ENCODE measurements at regions not wholly inside any gene's neighbourhood (a gene's known extent, or its start where the extent isn't known, plus 50 kb on each side); places are given as distances from the start of the nearest gene placed in this dataset.
"Not testable (repeated sequence)": the region's sequence is repeated elsewhere in the genome, so short reads cannot be mapped to it uniquely, and the experiment has no call there.

DNA sequence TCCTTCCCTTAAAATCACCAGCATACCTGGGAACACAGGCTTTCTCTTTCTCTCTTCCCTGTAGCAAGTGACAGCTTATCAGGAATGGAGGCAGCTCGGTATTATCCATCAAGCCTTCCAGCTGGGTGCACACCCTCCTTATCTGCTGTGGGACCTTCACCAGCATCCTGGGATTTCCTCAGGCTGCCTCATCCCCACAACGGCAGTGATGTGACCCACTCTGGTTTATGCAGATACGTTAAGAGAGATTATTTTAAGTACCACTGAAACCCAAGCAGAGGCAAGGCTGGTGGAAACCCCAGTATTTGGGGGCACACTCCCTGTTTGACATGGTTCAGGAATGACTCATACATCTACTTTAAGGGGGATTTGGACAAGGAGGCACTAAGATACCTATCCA is 192.1 kb downstream of the TM9SF2 start:
- no peak for DNase-seq

- DNase-seq, result no peak
Observed at GRCh38 chr13:99692854-99693253, 191.6 kb downstream of the TM9SF2 start.

GRCh38 chr13:99691552-99691951 is 190.3 kb downstream of the TM9SF2 start:
- no peak for DNase-seq

DNA sequence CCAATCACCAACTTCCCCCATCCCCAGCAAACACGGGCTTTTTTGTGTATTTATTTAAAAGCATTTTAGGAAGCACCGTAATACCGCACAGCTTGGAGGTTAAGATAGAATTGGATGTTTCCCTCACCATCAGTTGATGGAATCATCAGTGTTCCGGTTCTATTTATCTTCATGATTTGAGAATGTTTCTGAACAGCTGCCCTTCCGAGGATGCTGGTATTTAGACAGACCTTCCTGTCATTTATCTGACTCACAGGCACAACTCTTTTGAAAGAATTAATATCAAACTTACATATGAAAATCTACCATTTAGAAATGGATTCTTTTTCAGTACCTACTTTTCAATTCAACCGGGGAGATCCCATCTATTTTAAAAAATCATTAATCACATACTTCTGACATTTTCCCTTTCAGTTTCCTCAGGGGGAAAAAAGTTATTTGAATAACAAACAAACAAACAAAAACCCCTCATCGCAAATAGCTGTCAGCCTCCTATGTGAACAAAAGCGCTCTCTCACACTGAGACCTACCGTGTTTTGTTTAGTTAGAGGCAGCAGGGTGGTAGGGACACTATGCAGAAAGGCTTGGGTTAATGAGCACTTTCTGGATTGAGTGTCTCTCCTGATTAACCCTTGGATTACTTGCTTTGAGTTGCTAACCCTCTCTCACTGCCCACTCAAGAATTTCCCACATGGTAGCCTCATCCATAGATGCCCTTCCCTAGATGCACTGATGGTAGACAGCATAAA is 189.3 kb downstream of the TM9SF2 start:
- DNase-seq, result no peak

GRCh38 chr13:99689955-99690354 is 188.7 kb downstream of the TM9SF2 start:
- no peak for DNase-seq

GRCh38 chr13:99688776-99689175 is 187.5 kb downstream of the TM9SF2 start:
- DNase-seq, result no peak

- DNase-seq, result no peak
Observed at GRCh38 chr13:99687723-99688397, 186.6 kb downstream of the TM9SF2 start.

- DNase-seq, result no peak
Observed at GRCh38 chr13:99686944-99687411, 185.7 kb downstream of the TM9SF2 start.

GRCh38 chr13:99686157-99686572 is 184.9 kb downstream of the TM9SF2 start:
- no peak for DNase-seq

DNA sequence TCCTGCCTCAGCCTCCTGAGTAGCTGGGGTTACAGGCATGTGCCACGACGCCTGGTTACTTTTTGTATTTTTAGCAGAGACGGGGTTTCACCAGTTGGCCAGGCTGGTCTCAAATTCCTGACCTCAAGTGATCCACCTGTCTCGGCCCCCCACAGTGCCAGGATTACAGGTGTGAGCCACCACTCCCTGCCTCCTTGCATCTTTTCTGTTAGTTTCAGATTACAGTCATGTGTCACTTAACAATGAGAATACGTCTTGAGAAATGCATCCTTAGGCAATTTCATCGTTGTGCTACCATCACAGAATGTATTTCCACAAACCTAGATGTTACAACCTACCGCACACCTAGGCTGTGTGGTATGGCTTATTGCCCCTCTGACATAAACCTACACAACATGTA is 180.4 kb downstream of the TM9SF2 start:
- no peak for DNase-seq

- no peak for DNase-seq
Observed at GRCh38 chr13:99677116-99677951, 176.1 kb downstream of the TM9SF2 start.

GRCh38 chr13:99671746-99672145 is 170.5 kb downstream of the TM9SF2 start:
- no peak for DNase-seq

- DNase-seq, result not testable (repeated sequence)
Observed at GRCh38 chr13:99669096-99669495, 167.8 kb downstream of the TM9SF2 start.

GRCh38 chr13:99666146-99666805 is 165.0 kb downstream of the TM9SF2 start:
- DNase-seq, result no peak

GRCh38 chr13:99665711-99666110 is 164.4 kb downstream of the TM9SF2 start:
- no peak for DNase-seq

GRCh38 chr13:99663908-99664307 is 162.6 kb downstream of the TM9SF2 start:
- DNase-seq, result no peak

GRCh38 chr13:99663185-99663825 is 162.0 kb downstream of the TM9SF2 start:
- no peak for DNase-seq

DNA sequence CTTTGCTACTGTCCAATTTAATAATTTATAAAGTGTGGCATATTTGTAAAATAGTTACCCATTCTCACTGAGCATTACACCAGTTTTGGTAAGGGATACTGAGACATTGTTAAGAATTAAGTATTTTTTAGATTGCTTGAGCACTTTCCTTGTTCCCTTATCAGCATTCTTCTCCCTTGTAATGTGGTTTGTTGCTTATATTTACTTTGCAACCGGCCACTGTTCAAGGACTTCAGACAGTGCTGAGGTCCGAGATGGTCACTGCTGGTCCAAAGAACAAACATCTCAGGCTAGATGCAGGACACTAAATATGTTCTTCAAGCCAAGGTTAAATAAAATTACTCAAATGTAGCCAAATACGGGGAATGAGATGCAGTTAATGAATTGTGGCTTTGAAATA is 161.4 kb downstream of the TM9SF2 start:
- no peak for DNase-seq

DNA sequence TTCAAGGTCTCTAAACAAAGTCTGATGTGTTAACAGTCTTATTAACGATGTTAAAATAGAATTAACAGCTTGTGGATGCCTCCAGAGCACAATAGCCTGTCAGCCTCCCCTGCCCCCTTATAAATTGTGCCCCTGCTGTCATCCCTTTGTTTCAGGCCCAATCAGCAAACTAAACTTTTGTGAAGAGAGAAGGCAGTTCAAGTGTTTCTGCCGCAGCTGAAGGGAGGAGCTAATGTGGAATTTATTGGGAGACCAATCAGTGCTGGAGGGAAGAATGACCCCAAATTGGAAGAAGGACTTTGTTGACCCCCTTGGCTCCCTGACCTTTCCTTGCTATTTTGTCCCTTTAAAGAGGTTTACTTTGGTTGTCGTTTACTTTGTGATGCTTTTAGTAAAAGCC is 160.5 kb downstream of the TM9SF2 start:
- DNase-seq, result no peak

DNA sequence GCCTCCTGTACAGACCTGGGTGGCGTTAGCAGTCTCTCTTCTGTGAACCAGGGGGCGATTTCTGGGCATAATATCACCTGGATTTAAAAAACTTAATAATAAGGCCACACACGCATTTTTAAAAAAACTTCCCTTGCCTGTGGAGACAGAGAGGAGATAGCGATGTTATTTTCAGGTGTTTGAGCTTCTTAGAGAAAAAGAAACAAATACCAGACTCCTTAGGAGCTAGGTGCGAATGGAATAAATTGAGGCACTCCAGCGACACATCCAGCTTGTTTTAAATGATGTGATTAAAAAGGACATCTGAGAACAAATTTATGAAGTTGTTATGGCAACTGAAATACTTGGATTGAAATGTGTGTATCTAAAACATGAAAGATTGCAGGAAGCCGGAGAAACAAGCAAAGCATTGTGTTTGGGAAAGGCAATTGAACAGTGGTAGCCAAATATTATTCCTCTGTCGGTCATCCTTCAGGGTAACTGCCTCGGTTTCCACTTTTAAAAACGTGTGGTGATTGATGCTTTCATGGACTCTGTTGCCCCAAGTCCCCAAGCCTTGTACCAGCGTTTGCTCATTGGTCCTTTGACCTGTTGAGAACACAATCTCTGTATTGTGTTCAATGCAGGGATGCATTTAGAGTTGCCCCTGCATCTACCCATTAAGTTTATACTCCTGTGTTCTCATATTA is 158.7 kb downstream of the TM9SF2 start:
- no peak for DNase-seq

DNA sequence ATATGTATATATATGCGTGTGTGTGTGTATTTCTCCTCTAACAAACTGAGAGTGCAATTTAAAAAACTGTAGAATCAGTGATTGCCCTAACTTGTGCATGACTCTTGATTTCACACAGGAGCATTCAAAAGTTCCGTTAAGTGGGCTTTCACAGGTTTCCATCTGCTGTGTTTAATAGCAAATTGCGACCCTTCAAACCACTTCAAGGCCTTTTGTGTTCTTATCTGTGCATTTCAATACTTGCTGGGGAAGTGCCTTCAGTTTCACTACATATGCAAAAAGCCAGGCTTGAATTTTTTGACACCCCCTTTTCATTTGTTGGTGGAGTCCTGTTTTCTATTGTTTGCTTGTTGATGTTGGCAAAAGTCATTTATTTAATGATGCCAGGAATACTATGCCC is 158.0 kb downstream of the TM9SF2 start:
- no peak for DNase-seq
